Gastrocnemius medialis (tissue), 4 donors: ENCODE measurements at regions not wholly inside any gene's neighbourhood (a gene's known extent, or its start where the extent isn't known, plus 50 kb on each side); places are given as distances from the start of the nearest gene placed in this dataset.

Experiments used
- ATAC-seq, 2 donors: fragments of 150-250 bp; one replicate each; pipeline ENCODE4 v1.9.1; 2016
- DNase-seq, 2 donors: peaks; one replicate each; pipeline ENCODE4 v3.0.0-alpha.2; 2019
- H3K27ac ChIP-seq, 4 donors: fragments of 200-600 bp; sonication (generic); 1 replicate in 1 of 4; 2 replicates in 3 of 4; pipeline ENCODE4 v1.5.1; 2016 to 2018; ENCODE audit warnings: mild to moderate bottlenecking in 2 of 4, moderate library complexity in 1 of 4
- H3K27me3 ChIP-seq, 3 donors: fragments of 200-600 bp; sonication (generic) in 2 of 3; 1 replicate in 1 of 3; 2 replicates in 2 of 3; pipeline versions ENCODE4 v1.5.1 to v1.6.0; 2016 to 2019; ENCODE audit warnings: mild to moderate bottlenecking in 1 of 3, moderate library complexity in 1 of 3
- H3K36me3 ChIP-seq, 2 donors: fragments of 200-600 bp; sonication (generic) in 1 of 2; one replicate each; pipeline ENCODE4 v1.5.1; 2017 to 2018
- H3K4me1 ChIP-seq, 2 donors: fragments of 200-600 bp; sonication (generic) in 1 of 2; one replicate each; pipeline ENCODE4 v1.5.1; 2016 to 2017; ENCODE audit warnings: mild to moderate bottlenecking in 2 of 2
- H3K4me3 ChIP-seq, 4 donors: fragments of 200-600 bp; sonication (generic) in 3 of 4; 1 replicate in 1 of 4; 2 replicates in 3 of 4; pipeline ENCODE4 v1.5.1; 2016 to 2019; ENCODE audit warnings: mild to moderate bottlenecking in 2 of 4
- H3K9me3 ChIP-seq, 3 donors: fragments of 200-600 bp; sonication (generic) in 2 of 3; 1 replicate in 1 of 3; 2 replicates in 2 of 3; pipeline ENCODE4 v1.5.1; 2016 to 2019
- POLR2A ChIP-seq, 2 donors: fragments of 450-650 bp; IDR thresholded peaks; one replicate each; pipeline ENCODE4 v1.6.1; 2017; ENCODE audit warnings: antibody characterized with exemption in 2 of 2, mild to moderate bottlenecking in 2 of 2, moderate library complexity in 2 of 2
- in situ Hi-C, 4 donors: fragments of 200-750 bp; cut with MboI; loops; one replicate each; pipeline versions ENCODE4 v1.15.0 to v1.8.0; 2017; ENCODE audit warnings: low sequenced_read_pairs in 4 of 4
- intact Hi-C: fragments of 100-400 bp; cut with DNase I; formaldehyde crosslinking; loops from one replicate; pipeline ENCODE4 v1.15.1; 2023; ENCODE audit warnings: low total_unique reads
- TF ChIP-seq, protein P1 (sequence below), 5 experiments: fragments of 450-650 bp in 3 of 5; fragments of 200-600 bp in 2 of 5; sonication (generic) in 2 of 5; IDR thresholded peaks in 4 of 5; conservative IDR thresholded peaks in 1 of 5; 1 replicate in 4 of 5; 2 replicates in 1 of 5; pipeline ENCODE4 v1.5.1; 2016 to 2019; ENCODE audit warnings: antibody characterized with exemption in 5 of 5, mild to moderate bottlenecking in 3 of 5, moderate library complexity in 3 of 5

GRCh38 chrX:113470166-113470565 lies 629.5 kb upstream of the AMOT start:
- Histone ChIP-seq H3K4me1 (no peaks in the 10 kb centered on the region), H3K9me3 (no peaks in the 10 kb centered on the region), H3K27ac (no peak overlapping the region), H3K36me3 (no peaks in the 10 kb centered on the region), H3K27me3 (no peaks in the 10 kb centered on the region), H3K4me3 (no peak overlapping the region)
- TF ChIP-seq POLR2A (IDR thresholded peaks at IDR 0.05) = no peak
- TF ChIP-seq, protein P1, sequence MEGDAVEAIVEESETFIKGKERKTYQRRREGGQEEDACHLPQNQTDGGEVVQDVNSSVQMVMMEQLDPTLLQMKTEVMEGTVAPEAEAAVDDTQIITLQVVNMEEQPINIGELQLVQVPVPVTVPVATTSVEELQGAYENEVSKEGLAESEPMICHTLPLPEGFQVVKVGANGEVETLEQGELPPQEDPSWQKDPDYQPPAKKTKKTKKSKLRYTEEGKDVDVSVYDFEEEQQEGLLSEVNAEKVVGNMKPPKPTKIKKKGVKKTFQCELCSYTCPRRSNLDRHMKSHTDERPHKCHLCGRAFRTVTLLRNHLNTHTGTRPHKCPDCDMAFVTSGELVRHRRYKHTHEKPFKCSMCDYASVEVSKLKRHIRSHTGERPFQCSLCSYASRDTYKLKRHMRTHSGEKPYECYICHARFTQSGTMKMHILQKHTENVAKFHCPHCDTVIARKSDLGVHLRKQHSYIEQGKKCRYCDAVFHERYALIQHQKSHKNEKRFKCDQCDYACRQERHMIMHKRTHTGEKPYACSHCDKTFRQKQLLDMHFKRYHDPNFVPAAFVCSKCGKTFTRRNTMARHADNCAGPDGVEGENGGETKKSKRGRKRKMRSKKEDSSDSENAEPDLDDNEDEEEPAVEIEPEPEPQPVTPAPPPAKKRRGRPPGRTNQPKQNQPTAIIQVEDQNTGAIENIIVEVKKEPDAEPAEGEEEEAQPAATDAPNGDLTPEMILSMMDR (IDR thresholded peaks at IDR 0.05 in 4 of 5, conservative IDR thresholded peaks at IDR 0.05 in 1 of 5) = no peak
- no peak for ATAC-seq
- in situ Hi-C loops (no loop called here), intact Hi-C loops (no loop called here)
- no peak for DNase-seq

GRCh38 chrX:113457719-113458118 lies 617.1 kb upstream of the AMOT start:
- no peak overlapping the region for H3K4me3 ChIP-seq
- no peaks in the 10 kb centered on the region for H3K4me1 ChIP-seq
- intact Hi-C loops (no loop called here), in situ Hi-C loops (no loop called here)
- H3K36me3 ChIP-seq = no peaks in the 10 kb centered on the region
- TF ChIP-seq, protein P1 (IDR thresholded peaks at IDR 0.05 in 4 of 5, conservative IDR thresholded peaks at IDR 0.05 in 1 of 5) = no peak
- H3K27ac ChIP-seq = no peak overlapping the region
- DNase-seq (no peak), ATAC-seq (no peak)
- peaks cover 0 to 3% (median 0%) of the 10 kb centered on the region in 3 donors for H3K27me3 ChIP-seq
- H3K9me3 ChIP-seq = no peaks in the 10 kb centered on the region

GRCh38 chrX:113455582-113455981 lies 615.0 kb upstream of the AMOT start:
- TF ChIP-seq, protein P1 (IDR thresholded peaks at IDR 0.05 in 4 of 5, conservative IDR thresholded peaks at IDR 0.05 in 1 of 5) = no peak
- no peak for TF ChIP-seq POLR2A (IDR thresholded peaks at IDR 0.05)
- ATAC-seq = no peak
- in situ Hi-C loops = no loop called here
- Histone ChIP-seq H3K4me1 (no peaks in the 10 kb centered on the region), H3K36me3 (no peaks in the 10 kb centered on the region), H3K9me3 (no peaks in the 10 kb centered on the region), H3K27ac (no peak overlapping the region), H3K27me3 (peaks cover 0 to 3% (median 0%) of the 10 kb centered on the region in 3 donors), H3K4me3 (no peak overlapping the region)
- intact Hi-C loops = no loop called here
- no peak for DNase-seq

DNA sequence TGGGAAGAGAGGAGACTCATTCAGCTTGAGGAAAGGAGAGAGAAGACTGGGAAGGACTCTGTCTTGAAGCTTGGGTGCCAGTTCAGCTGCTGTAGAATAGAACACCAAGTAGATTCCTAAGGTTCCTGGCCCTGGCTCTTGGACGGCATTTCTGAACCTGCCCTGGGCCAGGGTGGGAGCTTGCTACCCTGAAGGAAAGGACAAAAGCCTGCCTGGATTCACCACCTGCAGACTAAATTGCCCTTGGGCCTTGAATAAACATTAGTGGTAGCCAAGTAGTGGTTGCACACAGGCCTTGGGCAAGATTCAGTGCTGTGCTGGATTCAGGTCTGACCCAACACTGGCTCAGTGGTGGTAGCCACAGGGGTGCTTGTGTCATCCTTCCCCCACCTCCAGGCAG lies 588.4 kb upstream of the AMOT start:
- Histone ChIP-seq H3K4me3 (no peak overlapping the region), H3K4me1 (no peaks in the 10 kb centered on the region), H3K36me3 (no peaks in the 10 kb centered on the region), H3K27me3 (peaks cover 0 to 4% (median 0%) of the 10 kb centered on the region in 3 donors), H3K27ac (no peak overlapping the region), H3K9me3 (no peaks in the 10 kb centered on the region)
- in situ Hi-C loops = no loop called here
- ATAC-seq (no peak), DNase-seq (no peak)
- intact Hi-C loops = no loop called here
- no peak for TF ChIP-seq POLR2A (IDR thresholded peaks at IDR 0.05)
- TF ChIP-seq, protein P1 (IDR thresholded peaks at IDR 0.05 in 4 of 5, conservative IDR thresholded peaks at IDR 0.05 in 1 of 5) = no peak

DNA sequence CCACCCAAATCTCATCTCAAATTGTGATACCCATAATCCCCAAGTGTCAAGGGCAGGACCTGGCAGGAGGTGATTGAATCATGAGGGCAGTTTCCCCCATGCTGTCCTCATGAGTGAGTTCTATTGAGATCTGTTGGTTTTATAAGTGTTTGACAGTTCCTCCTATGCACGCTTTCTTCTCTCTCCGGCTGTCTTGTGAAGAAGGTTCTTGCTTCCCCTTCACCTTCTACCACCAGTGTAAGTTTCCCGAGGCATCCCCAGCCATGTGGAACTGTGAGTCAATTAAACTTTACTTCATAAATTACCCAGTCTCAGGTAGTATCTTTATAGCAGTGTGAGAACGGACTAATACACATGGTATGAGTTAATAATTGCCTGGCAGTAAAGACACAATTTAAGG lies 581.7 kb upstream of the AMOT start:
- no peak for ATAC-seq
- intact Hi-C loops (no loop called here), in situ Hi-C loops (no loop called here)
- DNase-seq = no peak
- TF ChIP-seq, protein P1 (IDR thresholded peaks at IDR 0.05 in 4 of 5, conservative IDR thresholded peaks at IDR 0.05 in 1 of 5) = no peak
- TF ChIP-seq POLR2A (IDR thresholded peaks at IDR 0.05) = no peak
- Histone ChIP-seq H3K9me3 (no peaks in the 10 kb centered on the region), H3K4me3 (no peak overlapping the region), H3K4me1 (no peaks in the 10 kb centered on the region), H3K36me3 (no peaks in the 10 kb centered on the region), H3K27me3 (peaks cover 0 to 4% (median 0%) of the 10 kb centered on the region in 3 donors), H3K27ac (no peak overlapping the region)
